ENCODE measurements at regions not wholly inside any gene's neighbourhood (a gene's known extent, or its start where the extent isn't known, plus 50 kb on each side); places are given as distances from the start of the nearest gene placed in this dataset.

- WGBS, result 44% methylated on average over 8 of the region's 8 CpGs
- peak in 1 of 3 donors; percentile 46 for DNase-seq
- intact Hi-C loops (cut with DNase I), result no loop called here
- Histone ChIP-seq H3K9me3 (ENCODE audit: control insufficient read depth, low read length) (peaks cover 3% of the 10 kb centered on the region), H3K27ac (ENCODE audit: low read length) (no peak overlapping the region), H3K4me1 (ENCODE audit: control insufficient read depth, insufficient read depth, low read length) (peaks cover 5% of the 10 kb centered on the region), H3K4me3 (ENCODE audit: low read length) (no peak overlapping the region), H3K27me3 (ENCODE audit: control insufficient read depth, insufficient read depth) (no peaks in the 10 kb centered on the region)
- ATAC-seq, result peak in 1 of 2 donors; percentile 37
These were observed 265.9 kb downstream of the ICE1 start for GRCh38 chr5:5688194-5688924.

- Histone ChIP-seq H3K27me3 (ENCODE audit: control insufficient read depth, insufficient read depth) (no peaks in the 10 kb centered on the region), H3K4me1 (ENCODE audit: control insufficient read depth, insufficient read depth, low read length) (peaks cover 5% of the 10 kb centered on the region), H3K4me3 (ENCODE audit: low read length) (no peak overlapping the region), H3K27ac (ENCODE audit: low read length) (no peak overlapping the region), H3K9me3 (ENCODE audit: control insufficient read depth, low read length) (peaks cover 7% of the 10 kb centered on the region)
- intact Hi-C loops (cut with DNase I), result no loop called here
- DNase-seq, result no peak
- ATAC-seq, result no peak
- WGBS, result 88% methylated on average over 2 of the region's 2 CpGs
These were observed 264.6 kb downstream of the ICE1 start for GRCh38 chr5:5687113-5687512.

DNA sequence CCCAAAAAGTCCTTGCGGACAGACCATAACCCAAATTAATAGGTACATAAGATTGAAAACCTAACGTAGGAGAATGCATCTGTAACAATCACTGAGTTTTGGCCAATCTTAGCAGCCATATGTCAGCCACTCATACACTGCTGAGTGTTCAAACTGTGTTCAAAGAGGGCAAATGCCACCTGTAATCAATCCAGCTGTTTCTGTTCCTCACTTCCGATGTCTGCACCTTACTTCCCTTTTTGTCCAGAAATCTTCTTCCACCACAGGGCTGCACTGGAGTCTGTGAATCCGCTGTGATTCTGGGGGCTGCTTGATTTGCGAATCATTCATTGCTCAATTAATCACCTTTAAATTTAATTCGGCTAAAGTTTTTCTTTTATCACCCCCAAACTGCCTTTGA, 263.9 kb downstream of the ICE1 start:
- no peak overlapping the region for H3K4me3 ChIP-seq (ENCODE audit: low read length)

GRCh38 chr5:5685737-5686136, 263.3 kb downstream of the ICE1 start:
- Histone ChIP-seq H3K27me3 (ENCODE audit: control insufficient read depth, insufficient read depth) (no peaks in the 10 kb centered on the region), H3K4me1 (ENCODE audit: control insufficient read depth, insufficient read depth, low read length) (peaks cover 5% of the 10 kb centered on the region), H3K4me3 (ENCODE audit: low read length) (no peak overlapping the region), H3K27ac (ENCODE audit: low read length) (no peak overlapping the region), H3K9me3 (ENCODE audit: control insufficient read depth, low read length) (peaks cover 7% of the 10 kb centered on the region)
- intact Hi-C loops (cut with DNase I), result no loop called here
- ATAC-seq, result no peak
- WGBS, result 62% methylated on average over 3 of the region's 3 CpGs
- no peak for DNase-seq

More for the DNA sequence above, 263.9 kb downstream of the ICE1 start:
- intact Hi-C loops (cut with DNase I), result no loop called here
- Histone ChIP-seq H3K9me3 (ENCODE audit: control insufficient read depth, low read length) (peaks cover 7% of the 10 kb centered on the region), H3K4me1 (ENCODE audit: control insufficient read depth, insufficient read depth, low read length) (peaks cover 5% of the 10 kb centered on the region), H3K27me3 (ENCODE audit: control insufficient read depth, insufficient read depth) (no peaks in the 10 kb centered on the region), H3K27ac (ENCODE audit: low read length) (no peak overlapping the region)
- ATAC-seq (no peak), DNase-seq (no peak)
- WGBS, result 90% methylated on average over 6 of the region's 6 CpGs

GRCh38 chr5:5683174-5683573, 260.7 kb downstream of the ICE1 start:
- peaks cover 5% of the 10 kb centered on the region for H3K9me3 ChIP-seq (ENCODE audit: control insufficient read depth, low read length)
- intact Hi-C loops (cut with DNase I), result no loop called here
- no peak overlapping the region for H3K4me3 ChIP-seq (ENCODE audit: low read length)
- peaks cover under 1% of the 10 kb centered on the region for H3K4me1 ChIP-seq (ENCODE audit: control insufficient read depth, insufficient read depth, low read length)
- DNase-seq, result no peak
- no peak for ATAC-seq
- no peaks in the 10 kb centered on the region for H3K27me3 ChIP-seq (ENCODE audit: control insufficient read depth, insufficient read depth)
- 97% methylated on average over 2 of the region's 2 CpGs for WGBS
- no peak overlapping the region for H3K27ac ChIP-seq (ENCODE audit: low read length)

DNA sequence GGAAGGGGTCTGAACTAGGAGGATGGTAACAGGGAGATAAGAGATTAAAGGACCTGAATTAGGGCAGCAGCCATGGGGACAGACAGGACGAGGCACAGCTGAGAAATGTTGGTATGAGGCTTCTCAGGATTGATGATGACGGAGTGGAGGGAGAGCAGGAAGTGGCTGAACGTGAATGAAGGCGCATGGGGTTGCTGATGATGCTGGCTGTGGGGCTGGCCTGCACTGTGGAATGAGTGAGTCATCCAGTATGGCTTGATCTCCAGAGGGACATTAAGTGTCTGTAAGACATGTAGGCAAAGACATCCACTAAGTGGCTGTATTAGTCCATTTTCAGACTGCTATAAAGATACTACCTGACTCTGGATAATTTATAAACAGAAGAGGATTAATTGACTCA, 256.4 kb downstream of the ICE1 start:
- intact Hi-C loops (cut with DNase I), result no loop called here
- no peaks in the 10 kb centered on the region for H3K4me1 ChIP-seq (ENCODE audit: control insufficient read depth, insufficient read depth, low read length)
- H3K9me3 ChIP-seq (ENCODE audit: control insufficient read depth, low read length), result peaks cover 4% of the 10 kb centered on the region
- DNase-seq (peak; percentile 32 to 62 (median 48)), ATAC-seq (peak in 1 of 2 donors; percentile 61)
- no peak overlapping the region for H3K4me3 ChIP-seq (ENCODE audit: low read length)
- H3K27me3 ChIP-seq (ENCODE audit: control insufficient read depth, insufficient read depth), result no peaks in the 10 kb centered on the region
- no peak overlapping the region for H3K27ac ChIP-seq (ENCODE audit: low read length)
- 32% methylated on average over 4 of the region's 4 CpGs for WGBS

DNA sequence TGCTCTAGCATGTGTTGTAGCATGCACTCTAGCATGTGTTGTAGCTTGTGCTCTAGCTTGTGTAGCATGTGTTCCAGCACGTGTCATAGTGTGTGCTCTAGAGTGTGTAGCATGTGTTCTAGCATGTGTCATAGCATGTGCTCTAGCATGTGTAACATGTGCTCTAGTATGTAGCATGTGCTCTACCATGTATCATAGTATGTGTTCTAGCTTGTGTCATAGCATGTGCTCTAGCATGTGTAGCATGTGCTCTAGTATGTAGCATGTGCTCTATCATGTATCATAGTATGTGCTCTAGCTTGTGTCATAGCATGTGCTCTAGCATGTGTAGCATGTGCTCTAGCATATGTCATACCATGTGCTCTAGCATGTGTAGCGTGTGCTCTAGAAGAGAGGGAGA, 255.3 kb downstream of the ICE1 start:
- WGBS, result 89% methylated on average over 2 of the region's 2 CpGs
- no peaks in the 10 kb centered on the region for H3K27me3 ChIP-seq (ENCODE audit: control insufficient read depth, insufficient read depth)
- H3K4me3 ChIP-seq (ENCODE audit: low read length), result no peak overlapping the region
- DNase-seq (no peak), ATAC-seq (no peak)
- no peak overlapping the region for H3K27ac ChIP-seq (ENCODE audit: low read length)
- no peaks in the 10 kb centered on the region for H3K4me1 ChIP-seq (ENCODE audit: control insufficient read depth, insufficient read depth, low read length)
- intact Hi-C loops (cut with DNase I), result no loop called here
- H3K9me3 ChIP-seq (ENCODE audit: control insufficient read depth, low read length), result no peaks in the 10 kb centered on the region

DNA sequence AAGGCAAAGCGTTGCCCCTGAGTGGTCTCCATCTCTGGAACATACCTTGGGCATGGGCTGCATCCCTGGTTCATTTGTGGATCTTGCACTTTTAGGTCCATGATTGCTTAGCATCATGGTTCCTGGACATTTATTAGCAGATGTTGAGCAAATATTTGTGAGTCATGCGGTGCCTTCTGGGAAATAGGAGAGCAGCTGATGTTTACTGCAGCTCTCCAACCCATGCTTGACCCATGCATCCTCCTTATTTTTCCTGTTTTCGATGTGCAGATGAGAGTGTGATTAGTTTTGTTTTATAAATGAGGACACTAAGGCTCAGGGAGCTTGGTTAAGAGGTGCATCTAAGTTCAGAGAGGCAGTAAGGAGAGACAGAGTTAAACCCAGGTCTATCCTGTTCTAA, 253.7 kb downstream of the ICE1 start:
- no peaks in the 10 kb centered on the region for H3K4me1 ChIP-seq (ENCODE audit: control insufficient read depth, insufficient read depth, low read length)
- H3K27ac ChIP-seq (ENCODE audit: low read length), result no peak overlapping the region
- H3K9me3 ChIP-seq (ENCODE audit: control insufficient read depth, low read length), result peaks cover 2% of the 10 kb centered on the region
- ATAC-seq, result no peak
- intact Hi-C loops (cut with DNase I), result no loop called here
- WGBS, result 73% methylated on average over 3 of the region's 3 CpGs
- H3K27me3 ChIP-seq (ENCODE audit: control insufficient read depth, insufficient read depth), result no peaks in the 10 kb centered on the region
- H3K4me3 ChIP-seq (ENCODE audit: low read length), result no peak overlapping the region
- no peak for DNase-seq

DNA sequence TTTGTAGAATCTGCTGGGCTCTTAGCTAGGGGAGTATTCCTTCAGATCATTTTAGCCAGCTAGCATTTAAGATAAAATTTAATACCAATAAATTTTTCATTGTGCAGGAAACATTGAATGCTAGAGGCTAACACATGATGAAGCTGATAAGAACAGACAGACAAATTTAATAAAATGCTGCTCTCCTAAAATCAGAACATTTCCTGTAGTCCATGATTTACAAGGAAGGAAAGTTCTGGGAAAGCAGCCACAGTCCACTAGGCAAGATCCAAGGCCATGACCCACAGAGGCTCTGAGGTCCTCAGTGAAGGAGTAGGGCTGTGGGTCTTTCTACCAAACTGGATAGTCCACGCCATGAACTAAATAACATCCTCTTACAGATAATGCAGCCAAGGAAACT, 253.0 kb downstream of the ICE1 start:
- Histone ChIP-seq H3K4me1 (ENCODE audit: control insufficient read depth, insufficient read depth, low read length) (no peaks in the 10 kb centered on the region), H3K4me3 (ENCODE audit: low read length) (no peak overlapping the region), H3K27ac (ENCODE audit: low read length) (no peak overlapping the region), H3K9me3 (ENCODE audit: control insufficient read depth, low read length) (peaks cover 2% of the 10 kb centered on the region), H3K27me3 (ENCODE audit: control insufficient read depth, insufficient read depth) (no peaks in the 10 kb centered on the region)
- ATAC-seq (no peak), DNase-seq (no peak)
- intact Hi-C loops (cut with DNase I), result no loop called here
- 36% methylated on average over 1 of the region's 1 CpG for whole genome bisulfite sequencing

GRCh38 chr5:5671823-5672222, 249.3 kb downstream of the ICE1 start:
- Histone ChIP-seq H3K4me1 (ENCODE audit: control insufficient read depth, insufficient read depth, low read length) (no peaks in the 10 kb centered on the region), H3K9me3 (ENCODE audit: control insufficient read depth, low read length) (peaks cover 2% of the 10 kb centered on the region), H3K27ac (ENCODE audit: low read length) (no peak overlapping the region), H3K27me3 (ENCODE audit: control insufficient read depth, insufficient read depth) (no peaks in the 10 kb centered on the region), H3K4me3 (ENCODE audit: low read length) (no peak overlapping the region)
- DNase-seq (no peak), ATAC-seq (no peak)
- 39% methylated on average over 1 of the region's 1 CpG for WGBS
- intact Hi-C loops (cut with DNase I), result no loop called here

- Histone ChIP-seq H3K27me3 (ENCODE audit: control insufficient read depth, insufficient read depth) (no peaks in the 10 kb centered on the region), H3K4me1 (ENCODE audit: control insufficient read depth, insufficient read depth, low read length) (no peaks in the 10 kb centered on the region), H3K4me3 (ENCODE audit: low read length) (no peak overlapping the region), H3K27ac (ENCODE audit: low read length) (no peak overlapping the region), H3K9me3 (ENCODE audit: control insufficient read depth, low read length) (peaks cover 2% of the 10 kb centered on the region)
- intact Hi-C loops (cut with DNase I), result no loop called here
- WGBS, result 66% methylated on average over 3 of the region's 3 CpGs
- DNase-seq, result no peak
- no peak for ATAC-seq
These were observed 244.7 kb downstream of the ICE1 start for GRCh38 chr5:5667136-5667554.

DNA sequence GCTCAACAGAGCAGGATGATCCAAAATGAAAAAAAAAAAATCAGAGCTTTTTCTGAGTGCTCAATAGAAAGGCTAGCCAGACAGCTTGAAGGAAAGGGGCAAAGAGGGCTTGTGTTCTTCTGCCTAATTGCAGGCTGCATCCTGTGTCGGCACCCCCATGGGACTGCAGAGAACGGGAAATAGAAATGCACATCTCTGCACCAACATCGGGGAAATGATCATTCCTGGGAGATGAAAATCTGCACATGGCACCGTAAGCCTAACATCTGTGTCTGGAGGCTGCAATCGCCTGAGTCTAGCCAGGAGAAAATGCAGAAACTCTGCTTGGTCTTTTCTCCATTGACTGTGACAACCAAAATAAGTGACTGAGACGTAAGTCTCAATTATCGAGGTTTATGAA, 243.9 kb downstream of the ICE1 start:
- no peak for ATAC-seq
- DNase-seq, result no peak
- 61% methylated on average over 7 of the region's 7 CpGs for WGBS
- Histone ChIP-seq H3K27ac (ENCODE audit: low read length) (no peak overlapping the region), H3K4me1 (ENCODE audit: control insufficient read depth, insufficient read depth, low read length) (no peaks in the 10 kb centered on the region), H3K27me3 (ENCODE audit: control insufficient read depth, insufficient read depth) (no peaks in the 10 kb centered on the region), H3K4me3 (ENCODE audit: low read length) (no peak overlapping the region), H3K9me3 (ENCODE audit: control insufficient read depth, low read length) (no peaks in the 10 kb centered on the region)
- intact Hi-C loops (cut with DNase I), result no loop called here
